ENCODE measurements at regions not wholly inside any gene's neighbourhood (a gene's known extent, or its start where the extent isn't known, plus 50 kb on each side); places are given as distances from the start of the nearest gene placed in this dataset.
"Not testable (repeated sequence)": the region's sequence is repeated elsewhere in the genome, so short reads cannot be mapped to it uniquely, and the experiment has no call there.

- DNase-seq (ENCODE audit: extremely low read depth, low read depth, low spot score): no peak
These were observed 114.2 kb upstream of the MIR17HG start for GRCh38 chr13:91233291-91233690.

GRCh38 chr13:91236182-91236581 is 111.3 kb upstream of the MIR17HG start:
- DNase-seq (ENCODE audit: extremely low read depth, low read depth, low spot score): no peak

GRCh38 chr13:91236921-91237320 is 110.6 kb upstream of the MIR17HG start:
- DNase-seq (ENCODE audit: extremely low read depth, low read depth, low spot score): no peak

- DNase-seq (ENCODE audit: extremely low read depth, low read depth, low spot score): no peak
These were observed 109.5 kb upstream of the MIR17HG start for GRCh38 chr13:91238036-91238435.

GRCh38 chr13:91240341-91240740 is 107.1 kb upstream of the MIR17HG start:
- no peak for DNase-seq (ENCODE audit: extremely low read depth, low read depth, low spot score)

- DNase-seq (ENCODE audit: extremely low read depth, low read depth, low spot score): no peak
These were observed 106.1 kb upstream of the MIR17HG start for GRCh38 chr13:91241221-91241933.

GRCh38 chr13:91242652-91243051 is 104.8 kb upstream of the MIR17HG start:
- no peak for DNase-seq (ENCODE audit: extremely low read depth, low read depth, low spot score)

GRCh38 chr13:91245288-91245687 is 102.2 kb upstream of the MIR17HG start:
- no peak for DNase-seq (ENCODE audit: extremely low read depth, low read depth, low spot score)

- DNase-seq (ENCODE audit: extremely low read depth, low read depth, low spot score): no peak
These were observed 99.7 kb upstream of the MIR17HG start for GRCh38 chr13:91247768-91248167.

- no peak for DNase-seq (ENCODE audit: extremely low read depth, low read depth, low spot score)
These were observed 99.2 kb upstream of the MIR17HG start for GRCh38 chr13:91248249-91248648.

GRCh38 chr13:91249370-91249769 is 98.1 kb upstream of the MIR17HG start:
- DNase-seq (ENCODE audit: extremely low read depth, low read depth, low spot score): no peak

- no peak for DNase-seq (ENCODE audit: extremely low read depth, low read depth, low spot score)
These were observed 97.6 kb upstream of the MIR17HG start for GRCh38 chr13:91249861-91250260.

GRCh38 chr13:91251573-91251972 is 95.9 kb upstream of the MIR17HG start:
- DNase-seq (ENCODE audit: extremely low read depth, low read depth, low spot score): not testable (repeated sequence)

GRCh38 chr13:91264484-91264883 is 83.0 kb upstream of the MIR17HG start:
- DNase-seq (ENCODE audit: extremely low read depth, low read depth, low spot score): no peak

GRCh38 chr13:91269237-91269636 is 78.2 kb upstream of the MIR17HG start:
- no peak for DNase-seq (ENCODE audit: extremely low read depth, low read depth, low spot score)

- peak; percentile 55 for DNase-seq (ENCODE audit: extremely low read depth, low read depth, low spot score)
These were observed 77.5 kb upstream of the MIR17HG start for GRCh38 chr13:91270031-91270430.

- DNase-seq (ENCODE audit: extremely low read depth, low read depth, low spot score): no peak
These were observed 75.2 kb upstream of the MIR17HG start for GRCh38 chr13:91272235-91272777.

- DNase-seq (ENCODE audit: extremely low read depth, low read depth, low spot score): no peak
These were observed 73.8 kb upstream of the MIR17HG start for GRCh38 chr13:91273675-91274074.

- DNase-seq (ENCODE audit: extremely low read depth, low read depth, low spot score): no peak
These were observed 70.3 kb upstream of the MIR17HG start for GRCh38 chr13:91277013-91277676.

GRCh38 chr13:91278291-91278690 is 69.2 kb upstream of the MIR17HG start:
- no peak for DNase-seq (ENCODE audit: extremely low read depth, low read depth, low spot score)

GRCh38 chr13:91278888-91279287 is 68.6 kb upstream of the MIR17HG start:
- no peak for DNase-seq (ENCODE audit: extremely low read depth, low read depth, low spot score)

GRCh38 chr13:91280801-91281200 is 66.7 kb upstream of the MIR17HG start:
- no peak for DNase-seq (ENCODE audit: extremely low read depth, low read depth, low spot score)

Data from glomerular endothelial cell (primary cell).